ENCODE measurements at regions not wholly inside any gene's neighbourhood (a gene's known extent, or its start where the extent isn't known, plus 50 kb on each side); places are given as distances from the start of the nearest gene placed in this dataset.

- Histone ChIP-seq H3K9me3 (ENCODE audit: control insufficient read depth in 2 of 2, insufficient read depth in 1 of 2, low read length in 1 of 2) (peaks cover 0 to 5% of the 10 kb centered on the region in 2 donors), H3K36me3 (ENCODE audit: control insufficient read depth in 2 of 2, insufficient read depth in 2 of 2, low read length in 1 of 2) (no peaks in the 10 kb centered on the region), H3K27me3 (ENCODE audit: control insufficient read depth in 2 of 2, insufficient read depth in 1 of 2, low read length in 1 of 2) (no peaks in the 10 kb centered on the region), H3K4me3 (ENCODE audit: low read length in 2 of 2) (no peak overlapping the region), H3K27ac (ENCODE audit: low read depth in 1 of 2, low read length in 1 of 2) (no peak overlapping the region), H3K4me1 (ENCODE audit: control insufficient read depth in 2 of 2, insufficient read depth in 2 of 2, low read length in 2 of 2) (no peaks in the 10 kb centered on the region)
- no peak for DNase-seq (ENCODE audit: low read depth in 6 of 9, low spot score in 9 of 9)
- WGBS = 96% methylated on average over 7 of the region's 7 CpGs
These were observed 305.1 kb upstream of the RIOK2 start for GRCh38 chr5:97488126-97488668.

- H3K4me3 ChIP-seq (ENCODE audit: low read length in 2 of 2) = no peak overlapping the region
- 93% methylated on average over 8 of the region's 8 CpGs for WGBS
- no peak overlapping the region for H3K27ac ChIP-seq (ENCODE audit: low read depth in 1 of 2, low read length in 1 of 2)
- H3K36me3 ChIP-seq (ENCODE audit: control insufficient read depth in 2 of 2, insufficient read depth in 2 of 2, low read length in 1 of 2) = no peaks in the 10 kb centered on the region
- no peaks in the 10 kb centered on the region for H3K4me1 ChIP-seq (ENCODE audit: control insufficient read depth in 2 of 2, insufficient read depth in 2 of 2, low read length in 2 of 2)
- peaks cover 0 to 5% of the 10 kb centered on the region in 2 donors for H3K9me3 ChIP-seq (ENCODE audit: control insufficient read depth in 2 of 2, insufficient read depth in 1 of 2, low read length in 1 of 2)
- no peaks in the 10 kb centered on the region for H3K27me3 ChIP-seq (ENCODE audit: control insufficient read depth in 2 of 2, insufficient read depth in 1 of 2, low read length in 1 of 2)
- no peak for DNase-seq (ENCODE audit: low read depth in 6 of 9, low spot score in 9 of 9)
These were observed 306.2 kb upstream of the RIOK2 start for GRCh38 chr5:97489010-97489840.

DNA sequence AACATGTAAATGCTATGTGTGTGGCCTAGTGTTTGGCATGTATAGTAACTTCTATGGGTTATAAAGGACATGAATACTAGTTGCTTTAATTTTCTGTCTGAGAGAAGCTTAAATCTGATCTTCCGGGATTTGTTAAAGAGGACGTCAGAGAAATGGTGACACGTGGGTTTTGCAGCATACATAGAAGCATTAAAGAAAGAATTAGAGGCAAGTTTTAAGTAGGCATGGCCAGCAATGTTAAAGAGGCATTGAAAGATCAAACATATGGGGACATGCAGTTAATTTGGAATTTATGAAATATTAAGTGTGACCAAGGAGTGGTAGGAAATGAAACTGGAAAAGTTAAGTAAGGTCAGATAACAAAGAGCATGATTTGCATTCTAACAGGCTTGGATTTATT, 311.4 kb upstream of the RIOK2 start:
- Histone ChIP-seq H3K36me3 (ENCODE audit: control insufficient read depth in 2 of 2, insufficient read depth in 2 of 2, low read length in 1 of 2) (no peaks in the 10 kb centered on the region), H3K4me3 (ENCODE audit: low read length in 2 of 2) (no peak overlapping the region), H3K9me3 (ENCODE audit: control insufficient read depth in 2 of 2, insufficient read depth in 1 of 2, low read length in 1 of 2) (peaks cover 0 to under 1% of the 10 kb centered on the region in 2 donors), H3K27ac (ENCODE audit: low read depth in 1 of 2, low read length in 1 of 2) (no peak overlapping the region), H3K4me1 (ENCODE audit: control insufficient read depth in 2 of 2, insufficient read depth in 2 of 2, low read length in 2 of 2) (no peaks in the 10 kb centered on the region), H3K27me3 (ENCODE audit: control insufficient read depth in 2 of 2, insufficient read depth in 1 of 2, low read length in 1 of 2) (no peaks in the 10 kb centered on the region)
- 98% methylated on average over 3 of the region's 3 CpGs for WGBS
- no peak for DNase-seq (ENCODE audit: low read depth in 6 of 9, low spot score in 9 of 9)

DNA sequence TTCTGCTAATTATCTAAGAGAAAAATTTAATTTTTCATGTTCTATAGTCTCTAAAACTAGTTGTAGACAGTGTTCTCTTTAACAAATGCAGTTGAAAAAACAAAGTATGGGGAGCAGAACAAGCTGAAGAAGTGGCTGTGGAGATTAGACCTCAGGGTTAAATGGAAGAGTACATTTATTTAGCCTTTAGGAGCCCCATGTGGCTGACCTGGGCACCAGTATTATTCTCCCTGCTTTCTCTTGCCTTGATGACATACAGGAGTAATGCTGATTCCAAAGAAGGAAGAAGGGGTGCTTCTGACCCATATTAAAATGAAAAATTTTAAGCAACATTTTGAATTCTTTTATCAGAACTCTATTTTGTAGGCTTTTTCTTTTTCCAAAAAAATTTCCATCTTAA, 312.3 kb upstream of the RIOK2 start:
- Histone ChIP-seq H3K27ac (ENCODE audit: low read depth in 1 of 2, low read length in 1 of 2) (no peak overlapping the region), H3K4me3 (ENCODE audit: low read length in 2 of 2) (no peak overlapping the region), H3K9me3 (ENCODE audit: control insufficient read depth in 2 of 2, insufficient read depth in 1 of 2, low read length in 1 of 2) (no peaks in the 10 kb centered on the region), H3K4me1 (ENCODE audit: control insufficient read depth in 2 of 2, insufficient read depth in 2 of 2, low read length in 2 of 2) (no peaks in the 10 kb centered on the region), H3K27me3 (ENCODE audit: control insufficient read depth in 2 of 2, insufficient read depth in 1 of 2, low read length in 1 of 2) (no peaks in the 10 kb centered on the region), H3K36me3 (ENCODE audit: control insufficient read depth in 2 of 2, insufficient read depth in 2 of 2, low read length in 1 of 2) (no peaks in the 10 kb centered on the region)
- no peak for DNase-seq (ENCODE audit: low read depth in 6 of 9, low spot score in 9 of 9)

DNA sequence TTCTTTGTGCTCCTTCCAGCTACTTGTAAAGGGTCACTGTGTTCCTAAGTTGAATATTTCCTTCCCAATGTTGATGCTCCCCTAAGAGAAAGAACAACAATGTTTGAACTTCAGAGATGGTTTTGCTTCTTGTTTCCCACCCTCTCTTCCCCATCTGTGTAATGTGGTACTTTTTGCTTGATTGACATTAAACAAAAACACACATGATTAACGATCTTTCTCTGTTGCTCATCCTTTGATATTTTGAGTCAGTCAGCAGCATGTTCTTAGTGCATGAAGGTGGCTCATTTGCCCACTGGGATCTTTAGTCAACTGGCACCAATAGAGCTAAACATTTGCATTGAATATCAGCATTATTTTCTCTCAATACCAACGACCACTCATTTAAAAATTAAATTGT, 313.0 kb upstream of the RIOK2 start:
- Histone ChIP-seq H3K36me3 (ENCODE audit: control insufficient read depth in 2 of 2, insufficient read depth in 2 of 2, low read length in 1 of 2) (no peaks in the 10 kb centered on the region), H3K9me3 (ENCODE audit: control insufficient read depth in 2 of 2, insufficient read depth in 1 of 2, low read length in 1 of 2) (no peaks in the 10 kb centered on the region), H3K4me1 (ENCODE audit: control insufficient read depth in 2 of 2, insufficient read depth in 2 of 2, low read length in 2 of 2) (no peaks in the 10 kb centered on the region), H3K4me3 (ENCODE audit: low read length in 2 of 2) (no peak overlapping the region), H3K27me3 (ENCODE audit: control insufficient read depth in 2 of 2, insufficient read depth in 1 of 2, low read length in 1 of 2) (no peaks in the 10 kb centered on the region), H3K27ac (ENCODE audit: low read depth in 1 of 2, low read length in 1 of 2) (no peak overlapping the region)
- WGBS = 78% methylated on average over 2 of the region's 2 CpGs
- peak in 1 of 9 donors; percentile 12 for DNase-seq (ENCODE audit: low read depth in 6 of 9, low spot score in 9 of 9)

- no peaks in the 10 kb centered on the region for H3K4me1 ChIP-seq (ENCODE audit: control insufficient read depth in 2 of 2, insufficient read depth in 2 of 2, low read length in 2 of 2)
- DNase-seq (ENCODE audit: low read depth in 6 of 9, low spot score in 9 of 9) = no peak
- WGBS = 97% methylated on average over 1 of the region's 1 CpG
- H3K4me3 ChIP-seq (ENCODE audit: low read length in 2 of 2) = no peak overlapping the region
- no peak overlapping the region for H3K27ac ChIP-seq (ENCODE audit: low read depth in 1 of 2, low read length in 1 of 2)
- no peaks in the 10 kb centered on the region for H3K27me3 ChIP-seq (ENCODE audit: control insufficient read depth in 2 of 2, insufficient read depth in 1 of 2, low read length in 1 of 2)
- no peaks in the 10 kb centered on the region for H3K36me3 ChIP-seq (ENCODE audit: control insufficient read depth in 2 of 2, insufficient read depth in 2 of 2, low read length in 1 of 2)
- H3K9me3 ChIP-seq (ENCODE audit: control insufficient read depth in 2 of 2, insufficient read depth in 1 of 2, low read length in 1 of 2) = no peaks in the 10 kb centered on the region
These were observed 315.6 kb upstream of the RIOK2 start for GRCh38 chr5:97498657-97499056.

- Histone ChIP-seq H3K27me3 (ENCODE audit: control insufficient read depth in 2 of 2, insufficient read depth in 1 of 2, low read length in 1 of 2) (no peaks in the 10 kb centered on the region), H3K27ac (ENCODE audit: low read depth in 1 of 2, low read length in 1 of 2) (no peak overlapping the region), H3K36me3 (ENCODE audit: control insufficient read depth in 2 of 2, insufficient read depth in 2 of 2, low read length in 1 of 2) (no peaks in the 10 kb centered on the region), H3K4me3 (ENCODE audit: low read length in 2 of 2) (no peak overlapping the region), H3K4me1 (ENCODE audit: control insufficient read depth in 2 of 2, insufficient read depth in 2 of 2, low read length in 2 of 2) (no peaks in the 10 kb centered on the region), H3K9me3 (ENCODE audit: control insufficient read depth in 2 of 2, insufficient read depth in 1 of 2, low read length in 1 of 2) (no peaks in the 10 kb centered on the region)
- DNase-seq (ENCODE audit: low read depth in 6 of 9, low spot score in 9 of 9) = no peak
- 78% methylated on average over 6 of the region's 6 CpGs for WGBS
These were observed 316.6 kb upstream of the RIOK2 start for GRCh38 chr5:97499605-97500004.

DNA sequence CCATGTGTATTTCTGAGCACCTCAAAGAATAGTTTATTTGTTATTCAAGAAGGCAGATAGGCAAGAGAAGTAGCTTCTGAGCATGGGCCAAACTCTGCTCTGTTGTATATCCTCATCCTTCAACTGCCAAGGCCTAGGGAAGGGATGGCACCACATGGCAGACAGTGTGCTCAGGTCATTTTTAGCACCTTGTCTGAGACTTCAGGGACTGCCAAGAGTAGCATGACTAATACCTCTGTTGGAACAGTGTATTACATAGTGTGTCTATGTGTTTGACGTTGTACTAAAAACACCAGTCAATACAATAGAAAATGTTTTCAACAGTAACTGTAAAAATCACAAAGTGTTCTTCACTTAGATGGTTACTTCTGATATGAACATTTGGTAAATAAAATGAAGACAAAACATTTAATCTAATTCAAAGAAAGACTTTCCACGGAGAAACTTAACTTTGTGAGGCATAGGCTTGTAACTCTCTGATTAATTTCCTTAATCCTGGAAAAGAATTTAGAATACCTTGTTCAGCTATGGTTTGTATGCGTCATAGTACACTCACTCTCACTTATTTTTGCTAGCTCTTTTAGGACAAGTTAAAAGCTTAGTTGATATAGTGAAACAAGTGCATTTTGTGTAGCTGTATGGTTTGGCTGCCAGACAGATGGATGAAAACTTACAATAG, 318.4 kb upstream of the RIOK2 start:
- no peaks in the 10 kb centered on the region for H3K36me3 ChIP-seq (ENCODE audit: control insufficient read depth in 2 of 2, insufficient read depth in 2 of 2, low read length in 1 of 2)
- no peaks in the 10 kb centered on the region for H3K27me3 ChIP-seq (ENCODE audit: control insufficient read depth in 2 of 2, insufficient read depth in 1 of 2, low read length in 1 of 2)
- H3K4me3 ChIP-seq (ENCODE audit: low read length in 2 of 2) = no peak overlapping the region
- no peak for DNase-seq (ENCODE audit: low read depth in 6 of 9, low spot score in 9 of 9)
- no peaks in the 10 kb centered on the region for H3K4me1 ChIP-seq (ENCODE audit: control insufficient read depth in 2 of 2, insufficient read depth in 2 of 2, low read length in 2 of 2)
- no peak overlapping the region for H3K27ac ChIP-seq (ENCODE audit: low read depth in 1 of 2, low read length in 1 of 2)
- 64% methylated on average over 3 of the region's 3 CpGs for WGBS
- no peaks in the 10 kb centered on the region for H3K9me3 ChIP-seq (ENCODE audit: control insufficient read depth in 2 of 2, insufficient read depth in 1 of 2, low read length in 1 of 2)

DNA sequence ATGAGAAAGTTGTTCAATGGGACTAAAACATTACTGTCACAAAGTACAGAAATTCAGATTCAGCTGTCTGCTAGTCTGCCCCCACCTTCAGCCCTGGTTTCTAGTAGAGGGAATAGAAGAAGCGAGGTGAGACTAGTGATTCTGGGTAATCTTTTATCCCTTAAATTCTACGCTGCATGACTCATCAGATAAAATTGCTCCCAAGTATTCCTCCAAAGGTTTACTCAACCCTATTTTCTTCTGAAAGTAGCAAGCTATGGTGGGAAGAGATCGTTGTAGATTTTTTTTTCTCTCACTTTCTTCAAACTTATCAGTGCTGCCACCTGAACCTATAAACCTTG, 318.9 kb upstream of the RIOK2 start:
- 92% methylated on average over 3 of the region's 3 CpGs for WGBS
- Histone ChIP-seq H3K27ac (ENCODE audit: low read depth in 1 of 2, low read length in 1 of 2) (no peak overlapping the region), H3K4me3 (ENCODE audit: low read length in 2 of 2) (no peak overlapping the region), H3K36me3 (ENCODE audit: control insufficient read depth in 2 of 2, insufficient read depth in 2 of 2, low read length in 1 of 2) (no peaks in the 10 kb centered on the region), H3K4me1 (ENCODE audit: control insufficient read depth in 2 of 2, insufficient read depth in 2 of 2, low read length in 2 of 2) (no peaks in the 10 kb centered on the region), H3K9me3 (ENCODE audit: control insufficient read depth in 2 of 2, insufficient read depth in 1 of 2, low read length in 1 of 2) (no peaks in the 10 kb centered on the region), H3K27me3 (ENCODE audit: control insufficient read depth in 2 of 2, insufficient read depth in 1 of 2, low read length in 1 of 2) (no peaks in the 10 kb centered on the region)
- no peak for DNase-seq (ENCODE audit: low read depth in 6 of 9, low spot score in 9 of 9)

Data from thymus (tissue), 11 donors.